ENCODE measurements at regions not wholly inside any gene's neighbourhood (a gene's known extent, or its start where the extent isn't known, plus 50 kb on each side); places are given as distances from the start of the nearest gene placed in this dataset.

- TF ChIP-seq CTCF (IDR thresholded peaks at IDR 0.05; ENCODE audit: low read depth, low read length, missing input control) (no peak), GABPA (IDR thresholded peaks at IDR 0.05 in 1 of 2, conservative IDR thresholded peaks at IDR 0.05 in 1 of 2) (no peak), REST (IDR thresholded peaks at IDR 0.05) (no peak), JUND (IDR thresholded peaks at IDR 0.05) (no peak), MAX (IDR thresholded peaks at IDR 0.05) (no peak)
Observed at GRCh38 chr5:125245216-125245615, 498.8 kb upstream of the ZNF608 start.

Measured in liver (tissue), 3 donors.